ENCODE measurements at regions not wholly inside any gene's neighbourhood (a gene's known extent, or its start where the extent isn't known, plus 50 kb on each side); places are given as distances from the start of the nearest gene placed in this dataset.

GRCh38 chr5:155540000-155540595 is 526.5 kb downstream of the KIF4B start:
- TF ChIP-seq, protein P1, sequence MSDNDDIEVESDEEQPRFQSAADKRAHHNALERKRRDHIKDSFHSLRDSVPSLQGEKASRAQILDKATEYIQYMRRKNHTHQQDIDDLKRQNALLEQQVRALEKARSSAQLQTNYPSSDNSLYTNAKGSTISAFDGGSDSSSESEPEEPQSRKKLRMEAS (IDR thresholded peaks at IDR 0.05): no peak
- no peak for TF ChIP-seq SP1 (IDR thresholded peaks at IDR 0.05)
- TF ChIP-seq GABPA (IDR thresholded peaks at IDR 0.05 in 1 of 2, conservative IDR thresholded peaks at IDR 0.05 in 1 of 2): no peak
- TF ChIP-seq CTCF (IDR thresholded peaks at IDR 0.05; ENCODE audit: low read depth, low read length, missing input control): no peak
- no peak for TF ChIP-seq RXRA (IDR thresholded peaks at IDR 0.05)
- TF ChIP-seq TAF1 (conservative IDR thresholded peaks at IDR 0.05): no peak
- TF ChIP-seq FOXA1 (IDR thresholded peaks at IDR 0.05): no peak
- TF ChIP-seq, protein P2, sequence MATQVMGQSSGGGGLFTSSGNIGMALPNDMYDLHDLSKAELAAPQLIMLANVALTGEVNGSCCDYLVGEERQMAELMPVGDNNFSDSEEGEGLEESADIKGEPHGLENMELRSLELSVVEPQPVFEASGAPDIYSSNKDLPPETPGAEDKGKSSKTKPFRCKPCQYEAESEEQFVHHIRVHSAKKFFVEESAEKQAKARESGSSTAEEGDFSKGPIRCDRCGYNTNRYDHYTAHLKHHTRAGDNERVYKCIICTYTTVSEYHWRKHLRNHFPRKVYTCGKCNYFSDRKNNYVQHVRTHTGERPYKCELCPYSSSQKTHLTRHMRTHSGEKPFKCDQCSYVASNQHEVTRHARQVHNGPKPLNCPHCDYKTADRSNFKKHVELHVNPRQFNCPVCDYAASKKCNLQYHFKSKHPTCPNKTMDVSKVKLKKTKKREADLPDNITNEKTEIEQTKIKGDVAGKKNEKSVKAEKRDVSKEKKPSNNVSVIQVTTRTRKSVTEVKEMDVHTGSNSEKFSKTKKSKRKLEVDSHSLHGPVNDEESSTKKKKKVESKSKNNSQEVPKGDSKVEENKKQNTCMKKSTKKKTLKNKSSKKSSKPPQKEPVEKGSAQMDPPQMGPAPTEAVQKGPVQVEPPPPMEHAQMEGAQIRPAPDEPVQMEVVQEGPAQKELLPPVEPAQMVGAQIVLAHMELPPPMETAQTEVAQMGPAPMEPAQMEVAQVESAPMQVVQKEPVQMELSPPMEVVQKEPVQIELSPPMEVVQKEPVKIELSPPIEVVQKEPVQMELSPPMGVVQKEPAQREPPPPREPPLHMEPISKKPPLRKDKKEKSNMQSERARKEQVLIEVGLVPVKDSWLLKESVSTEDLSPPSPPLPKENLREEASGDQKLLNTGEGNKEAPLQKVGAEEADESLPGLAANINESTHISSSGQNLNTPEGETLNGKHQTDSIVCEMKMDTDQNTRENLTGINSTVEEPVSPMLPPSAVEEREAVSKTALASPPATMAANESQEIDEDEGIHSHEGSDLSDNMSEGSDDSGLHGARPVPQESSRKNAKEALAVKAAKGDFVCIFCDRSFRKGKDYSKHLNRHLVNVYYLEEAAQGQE (IDR thresholded peaks at IDR 0.05): no peak
- TF ChIP-seq ZBTB33 (IDR thresholded peaks at IDR 0.05): no peak
- no peak for TF ChIP-seq YY1 (IDR thresholded peaks at IDR 0.05)
- no peak for TF ChIP-seq NR2F2 (IDR thresholded peaks at IDR 0.05)
- TF ChIP-seq, protein P3, sequence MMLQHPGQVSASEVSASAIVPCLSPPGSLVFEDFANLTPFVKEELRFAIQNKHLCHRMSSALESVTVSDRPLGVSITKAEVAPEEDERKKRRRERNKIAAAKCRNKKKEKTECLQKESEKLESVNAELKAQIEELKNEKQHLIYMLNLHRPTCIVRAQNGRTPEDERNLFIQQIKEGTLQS (IDR thresholded peaks at IDR 0.05): no peak
- no peak for TF ChIP-seq JUND (IDR thresholded peaks at IDR 0.05)
- TF ChIP-seq RAD21 (IDR thresholded peaks at IDR 0.05): no peak

All from liver (tissue), 3 donors.